ENCODE measurements at regions not wholly inside any gene's neighbourhood (a gene's known extent, or its start where the extent isn't known, plus 50 kb on each side); places are given as distances from the start of the nearest gene placed in this dataset.

DNA sequence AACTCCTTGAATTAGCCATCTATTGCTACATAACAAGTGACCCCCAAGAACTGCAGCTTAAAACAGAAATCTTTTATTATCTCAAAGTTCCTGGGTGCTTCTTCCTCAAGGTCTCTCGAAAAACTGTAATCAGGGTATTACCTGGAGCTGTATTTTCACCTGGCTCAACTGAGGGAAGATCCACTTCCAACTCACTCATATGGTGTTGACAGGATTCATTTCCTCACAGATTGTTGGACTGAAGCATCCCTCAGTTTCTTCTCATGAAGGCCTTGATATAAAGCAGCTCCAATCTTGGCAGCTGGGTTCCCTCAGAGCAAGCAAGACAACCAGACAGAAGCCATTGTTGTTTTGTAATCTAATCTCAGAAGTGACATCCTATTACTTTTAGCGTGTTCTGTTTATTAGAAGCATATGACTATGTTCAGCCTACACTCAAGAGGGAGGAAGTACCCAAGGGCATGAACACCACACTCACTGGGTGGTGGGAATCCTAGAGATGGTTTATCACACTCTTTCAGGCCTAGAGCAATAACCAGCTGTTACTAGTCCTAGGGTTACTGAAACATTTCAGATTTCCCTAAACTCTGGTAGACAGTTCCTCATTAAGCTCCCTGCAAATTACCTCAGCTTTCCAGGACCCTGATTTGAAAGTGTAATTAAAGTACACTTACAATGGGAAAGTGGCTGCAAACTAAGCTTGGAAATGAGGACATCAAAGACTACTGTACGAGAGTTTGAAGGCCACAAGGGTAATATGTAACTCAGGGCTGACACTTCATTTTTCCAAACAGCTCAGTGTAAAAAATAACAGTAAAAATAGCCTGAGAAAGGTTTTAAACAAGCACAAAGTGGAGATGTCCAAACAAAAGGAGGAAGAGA, 222.2 kb downstream of the SEC23A start:
- Histone ChIP-seq H3K27me3 (no peaks in the 10 kb centered on the region), H3K36me3 (no peaks in the 10 kb centered on the region), H3K4me3 (no peak overlapping the region), H3K4me1 (no peaks in the 10 kb centered on the region), H3K27ac (no peak overlapping the region), H3K9me3 (no peaks in the 10 kb centered on the region)
- TF ChIP-seq, protein P1, sequence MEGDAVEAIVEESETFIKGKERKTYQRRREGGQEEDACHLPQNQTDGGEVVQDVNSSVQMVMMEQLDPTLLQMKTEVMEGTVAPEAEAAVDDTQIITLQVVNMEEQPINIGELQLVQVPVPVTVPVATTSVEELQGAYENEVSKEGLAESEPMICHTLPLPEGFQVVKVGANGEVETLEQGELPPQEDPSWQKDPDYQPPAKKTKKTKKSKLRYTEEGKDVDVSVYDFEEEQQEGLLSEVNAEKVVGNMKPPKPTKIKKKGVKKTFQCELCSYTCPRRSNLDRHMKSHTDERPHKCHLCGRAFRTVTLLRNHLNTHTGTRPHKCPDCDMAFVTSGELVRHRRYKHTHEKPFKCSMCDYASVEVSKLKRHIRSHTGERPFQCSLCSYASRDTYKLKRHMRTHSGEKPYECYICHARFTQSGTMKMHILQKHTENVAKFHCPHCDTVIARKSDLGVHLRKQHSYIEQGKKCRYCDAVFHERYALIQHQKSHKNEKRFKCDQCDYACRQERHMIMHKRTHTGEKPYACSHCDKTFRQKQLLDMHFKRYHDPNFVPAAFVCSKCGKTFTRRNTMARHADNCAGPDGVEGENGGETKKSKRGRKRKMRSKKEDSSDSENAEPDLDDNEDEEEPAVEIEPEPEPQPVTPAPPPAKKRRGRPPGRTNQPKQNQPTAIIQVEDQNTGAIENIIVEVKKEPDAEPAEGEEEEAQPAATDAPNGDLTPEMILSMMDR (IDR thresholded peaks at IDR 0.05) = no peak
- DNase-seq (ENCODE audit: low spot score) = no peak

DNA sequence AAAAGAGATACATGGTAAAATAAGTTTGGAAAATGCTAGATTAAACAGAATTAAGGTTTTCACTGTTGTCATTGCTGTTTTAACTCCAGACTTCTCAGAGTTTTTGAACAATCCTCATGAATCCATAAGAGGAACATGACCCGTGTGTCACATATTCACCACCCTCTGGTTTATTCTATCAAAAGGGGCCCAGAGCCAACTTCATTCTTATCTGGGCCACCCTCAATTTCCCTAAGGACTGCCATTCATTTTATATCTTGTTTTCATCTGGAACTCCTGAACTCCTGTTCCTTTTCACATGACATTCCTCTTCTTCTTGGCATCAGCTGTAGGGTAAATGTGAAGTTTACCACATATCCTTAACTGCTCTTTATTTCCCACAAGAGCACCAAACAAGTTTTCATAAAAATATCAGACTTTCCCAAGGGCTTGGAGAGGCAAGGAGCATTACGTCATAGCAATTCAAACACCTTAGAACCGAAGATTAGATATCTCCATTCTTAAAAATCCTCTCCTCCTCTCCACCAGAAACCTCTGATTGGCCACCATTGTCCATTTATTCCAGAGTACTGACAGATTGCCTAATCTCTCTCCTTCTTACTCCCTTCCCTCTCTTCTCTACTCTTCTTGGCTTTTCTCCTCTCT, 225.2 kb downstream of the SEC23A start:
- TF ChIP-seq, protein P1 (IDR thresholded peaks at IDR 0.05) = no peak
- Histone ChIP-seq H3K27ac (no peak overlapping the region), H3K4me1 (no peaks in the 10 kb centered on the region), H3K4me3 (no peak overlapping the region), H3K36me3 (no peaks in the 10 kb centered on the region), H3K9me3 (no peaks in the 10 kb centered on the region), H3K27me3 (no peaks in the 10 kb centered on the region)
- DNase-seq (ENCODE audit: low spot score) = no peak

DNA sequence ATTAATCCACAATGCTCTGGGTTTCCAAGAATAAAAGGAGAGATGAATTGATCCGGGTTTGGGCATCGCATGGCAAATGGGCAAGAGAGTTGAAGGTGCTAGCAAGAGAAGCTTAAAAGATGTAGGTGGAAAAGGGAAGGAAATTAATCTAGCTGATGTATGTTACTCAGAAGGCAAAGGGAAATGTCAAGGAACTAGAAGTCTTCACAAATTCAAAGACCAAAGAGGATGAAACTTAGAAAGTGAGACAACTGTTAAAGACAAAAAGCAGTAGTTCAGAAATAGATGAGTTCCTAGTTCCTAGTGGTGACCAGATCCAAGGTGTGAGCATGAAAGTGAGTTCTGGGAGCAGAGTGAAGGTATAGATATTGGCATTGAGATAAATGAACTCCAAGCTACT, 228.3 kb downstream of the SEC23A start:
- no peaks in the 10 kb centered on the region for H3K27me3 ChIP-seq
- no peaks in the 10 kb centered on the region for H3K9me3 ChIP-seq
- H3K27ac ChIP-seq = no peak overlapping the region
- TF ChIP-seq, protein P1 (IDR thresholded peaks at IDR 0.05) = no peak
- no peaks in the 10 kb centered on the region for H3K36me3 ChIP-seq
- no peak overlapping the region for H3K4me3 ChIP-seq
- DNase-seq (ENCODE audit: low spot score) = no peak
- H3K4me1 ChIP-seq = no peaks in the 10 kb centered on the region

DNA sequence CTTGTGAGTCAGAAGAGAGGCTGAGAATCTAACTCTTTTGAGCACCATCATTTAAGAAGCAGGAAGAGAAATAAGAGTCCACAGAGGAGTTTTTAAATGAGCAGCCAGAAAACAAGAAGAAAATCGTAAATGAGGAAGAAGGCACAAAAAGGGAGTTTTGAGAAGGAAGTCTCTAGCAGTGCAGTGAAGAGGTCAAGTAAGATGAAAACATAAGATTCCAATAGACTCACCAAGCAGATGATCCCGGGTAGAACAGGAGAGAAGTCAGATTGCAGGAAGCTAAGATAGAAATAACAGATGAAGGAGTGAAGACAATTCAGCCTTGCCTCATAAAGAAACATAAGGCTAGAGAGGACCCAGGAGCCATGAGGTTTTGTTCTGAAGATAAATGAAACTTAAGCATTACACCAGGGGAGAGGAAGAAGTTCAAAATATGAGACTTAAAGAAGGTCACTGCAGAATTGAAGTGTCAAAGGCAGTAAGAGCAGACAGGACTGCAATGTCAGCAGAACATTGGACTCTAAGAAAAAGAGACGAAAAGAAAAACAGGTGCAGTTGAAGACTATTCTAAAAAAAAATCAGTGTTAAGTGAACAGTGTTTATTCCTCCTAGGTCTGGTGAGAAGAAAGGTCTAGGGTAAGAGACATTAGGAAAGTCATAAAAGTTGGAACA, 229.0 kb downstream of the SEC23A start:
- no peak for DNase-seq (ENCODE audit: low spot score)
- Histone ChIP-seq H3K4me3 (no peak overlapping the region), H3K4me1 (no peaks in the 10 kb centered on the region), H3K27ac (no peak overlapping the region), H3K27me3 (no peaks in the 10 kb centered on the region), H3K36me3 (no peaks in the 10 kb centered on the region), H3K9me3 (no peaks in the 10 kb centered on the region)
- TF ChIP-seq, protein P1 (IDR thresholded peaks at IDR 0.05) = no peak

DNA sequence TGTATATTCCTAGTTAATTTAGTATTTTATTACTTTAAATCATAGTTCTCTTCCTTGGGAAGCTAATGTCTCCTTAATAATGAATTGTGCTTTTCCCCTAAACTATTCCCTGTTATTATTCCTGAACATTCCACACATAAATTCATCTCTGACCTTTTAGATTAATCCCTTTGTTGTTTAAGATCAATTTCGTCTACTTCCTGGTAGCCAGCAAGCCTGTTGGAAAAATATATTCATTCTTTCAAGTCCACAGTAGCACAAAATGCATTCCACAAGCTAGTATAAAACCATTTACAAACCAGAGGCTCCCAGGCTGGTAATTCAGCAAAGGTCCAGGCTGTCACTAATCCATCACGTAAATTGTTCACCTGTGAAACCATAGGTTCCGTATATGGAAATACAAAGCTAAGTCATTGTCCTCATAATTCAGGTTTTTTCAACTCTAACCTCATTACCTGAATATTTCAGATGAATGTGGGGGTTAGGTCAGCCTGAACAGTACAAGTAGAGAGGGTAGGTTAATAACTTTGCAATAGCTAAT, 232.7 kb downstream of the SEC23A start:
- TF ChIP-seq, protein P1 (IDR thresholded peaks at IDR 0.05) = no peak
- H3K9me3 ChIP-seq = no peaks in the 10 kb centered on the region

More for the DNA sequence above, 232.7 kb downstream of the SEC23A start:
- Histone ChIP-seq H3K4me1 (no peaks in the 10 kb centered on the region), H3K4me3 (no peak overlapping the region), H3K36me3 (no peaks in the 10 kb centered on the region), H3K27me3 (no peaks in the 10 kb centered on the region), H3K27ac (no peak overlapping the region)
- DNase-seq (ENCODE audit: low spot score) = no peak

Measured in right atrium auricular region (tissue), 2 donors.